ENCODE measurements at regions not wholly inside any gene's neighbourhood (a gene's known extent, or its start where the extent isn't known, plus 50 kb on each side); places are given as distances from the start of the nearest gene placed in this dataset.
"Not testable (repeated sequence)": the region's sequence is repeated elsewhere in the genome, so short reads cannot be mapped to it uniquely, and the experiment has no call there.

DNA sequence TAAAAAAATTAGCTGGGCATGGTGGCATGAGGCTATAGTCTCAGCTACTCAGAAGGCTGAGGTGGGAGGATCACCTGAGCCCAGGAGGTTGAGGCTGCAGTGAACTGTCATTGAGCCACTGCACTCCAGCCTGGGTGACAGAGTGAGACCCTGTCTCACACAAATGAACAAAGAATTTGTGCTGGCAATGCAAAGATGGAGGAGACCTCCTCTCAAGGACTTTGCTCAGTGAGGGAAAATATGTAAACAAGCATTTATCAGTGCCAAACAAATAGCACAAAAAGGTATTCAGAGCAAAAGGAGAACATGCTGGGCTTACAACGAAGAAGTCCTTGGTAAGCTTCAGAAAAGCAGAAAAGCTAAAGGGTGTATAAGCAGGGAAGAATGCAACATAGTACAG is 113.1 kb upstream of the UMPS start:
- no peak for DNase-seq

DNA sequence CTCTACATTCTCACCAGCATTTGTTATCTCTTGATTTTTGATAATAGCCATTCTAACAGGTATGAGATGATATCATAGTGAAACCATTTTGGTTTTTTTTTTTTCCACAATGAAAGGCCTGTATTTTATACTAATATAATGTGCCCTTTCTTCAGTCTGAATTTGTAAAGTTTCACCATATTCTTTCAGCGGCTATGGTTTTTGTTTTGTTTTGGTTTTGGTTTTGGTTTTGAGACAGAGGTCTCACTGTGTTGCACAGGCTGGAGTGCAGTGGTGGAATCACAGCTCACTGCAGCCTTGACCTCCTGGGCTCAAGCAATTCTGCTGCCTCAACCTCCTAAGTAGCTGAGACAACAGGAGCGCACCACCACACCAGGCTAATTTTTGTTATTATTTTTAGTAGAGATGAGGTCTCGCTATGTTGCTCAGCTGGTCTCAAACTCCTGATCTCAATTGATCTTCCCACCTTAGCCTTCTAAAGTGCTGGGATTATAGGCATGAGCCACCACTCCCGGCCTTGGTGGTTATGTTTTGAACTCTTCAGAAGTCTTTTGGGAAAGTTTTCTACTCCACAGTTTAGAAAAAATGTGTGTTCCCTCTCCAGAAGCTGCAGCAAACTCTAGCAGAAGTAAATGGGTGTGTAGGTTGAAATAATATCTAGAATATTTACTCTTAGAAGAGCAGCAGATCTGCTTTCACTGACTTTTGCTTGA is 110.2 kb upstream of the UMPS start:
- DNase-seq: no peak

DNA sequence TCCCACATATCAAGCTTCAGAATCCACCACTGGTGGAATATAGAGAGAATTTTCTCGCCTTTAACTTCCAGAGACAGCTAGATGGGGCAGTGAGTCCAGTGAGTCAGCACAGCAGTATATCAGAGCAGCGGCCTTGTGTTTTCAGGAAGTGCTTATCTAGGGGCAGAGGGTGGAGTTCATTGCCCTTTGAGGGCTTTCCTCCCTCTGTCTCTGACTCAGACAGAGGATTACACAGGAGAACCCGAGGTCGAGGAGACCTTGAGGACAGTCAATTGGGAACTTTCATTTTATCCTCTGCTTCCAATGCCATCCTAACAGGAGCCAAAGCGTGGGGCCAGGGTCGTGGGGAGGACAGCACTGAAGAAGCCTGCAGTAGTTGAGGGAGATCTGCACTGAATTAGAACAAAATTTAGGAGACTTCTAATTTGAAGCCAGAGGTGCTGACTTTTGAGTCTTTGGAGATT is 109.6 kb upstream of the UMPS start:
- no peak for DNase-seq

DNA sequence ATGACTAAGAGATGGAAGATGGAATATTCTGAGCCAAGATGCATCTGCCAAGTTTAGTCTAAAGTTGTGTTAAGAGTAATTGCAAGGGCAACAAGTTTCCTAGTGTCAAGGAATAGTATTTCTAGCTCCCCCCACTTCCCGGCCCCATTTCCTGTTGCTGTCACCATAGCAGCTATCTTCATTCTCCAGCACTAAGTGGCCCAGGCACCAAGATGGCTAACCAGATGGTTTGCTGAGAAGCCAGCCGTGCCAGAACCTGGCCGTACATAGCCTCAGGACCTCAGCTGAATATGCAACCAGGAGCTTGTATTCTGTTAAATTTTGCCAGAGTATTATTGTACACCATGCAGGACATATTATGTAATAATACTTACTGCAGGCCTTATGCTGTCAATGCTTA is 108.8 kb upstream of the UMPS start:
- DNase-seq: no peak

DNA sequence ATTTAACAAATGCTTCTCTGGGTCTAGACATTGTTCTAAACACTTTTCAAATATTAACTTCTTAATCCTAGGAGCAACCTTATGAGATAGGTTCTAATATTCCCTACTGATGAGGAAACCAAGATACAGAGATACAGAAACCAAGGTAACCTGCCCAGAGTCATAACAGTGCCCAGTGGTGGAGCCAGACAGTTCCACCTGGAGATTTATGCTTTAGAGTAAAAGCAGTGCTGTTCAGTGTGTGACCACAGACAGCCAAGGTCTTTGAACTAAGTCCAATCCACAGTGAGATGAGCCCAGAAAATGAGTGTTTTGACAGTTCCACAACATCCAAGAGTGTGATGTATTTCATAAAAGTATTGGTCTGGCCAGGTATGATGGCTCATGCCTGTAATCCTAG is 105.2 kb upstream of the UMPS start:
- DNase-seq: no peak

DNA sequence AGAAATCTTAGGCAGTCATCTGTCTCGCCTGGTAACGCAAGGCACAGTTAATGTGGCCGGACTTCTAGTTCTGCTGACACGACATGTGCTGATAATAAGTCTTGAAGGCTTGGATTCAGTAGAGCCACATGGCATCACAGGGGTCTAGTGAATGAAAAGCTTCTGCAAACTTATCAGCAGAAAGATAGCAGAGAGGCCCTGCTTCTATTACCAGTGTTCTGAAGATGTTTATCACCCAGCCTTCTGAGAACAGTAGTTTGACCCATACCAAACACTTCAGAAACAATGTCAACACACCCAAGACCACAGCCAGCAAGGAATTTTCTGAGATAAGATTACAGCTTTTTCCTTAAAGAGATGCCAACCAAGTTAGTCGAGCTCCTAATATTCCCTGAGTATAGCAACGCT is 102.7 kb upstream of the UMPS start:
- no peak for DNase-seq

GRCh38 chr3:124628863-124629262 is 101.4 kb upstream of the UMPS start:
- no peak for DNase-seq

DNA sequence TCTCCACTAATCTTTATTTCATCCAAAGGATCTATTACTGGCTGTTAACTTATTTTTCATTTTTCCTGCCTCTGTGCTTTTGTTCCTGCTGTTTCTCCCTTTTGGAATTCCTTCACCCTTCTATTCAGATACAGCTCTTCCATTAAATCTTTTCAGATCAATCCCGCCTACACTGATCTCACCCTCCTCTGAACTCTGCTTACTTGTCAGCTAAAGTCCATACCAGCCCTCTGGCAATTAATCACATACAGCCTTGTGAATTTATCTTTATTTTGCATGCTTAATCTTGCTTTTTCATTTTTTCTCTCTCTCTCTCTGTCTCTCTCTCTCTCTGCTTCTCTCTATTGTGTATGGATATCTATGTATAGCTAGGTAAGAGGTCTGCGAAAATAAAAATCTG is 100.8 kb upstream of the UMPS start:
- DNase-seq: no peak

- DNase-seq: no peak
Observed at GRCh38 chr3:124630960-124631359, 99.3 kb upstream of the UMPS start.

DNA sequence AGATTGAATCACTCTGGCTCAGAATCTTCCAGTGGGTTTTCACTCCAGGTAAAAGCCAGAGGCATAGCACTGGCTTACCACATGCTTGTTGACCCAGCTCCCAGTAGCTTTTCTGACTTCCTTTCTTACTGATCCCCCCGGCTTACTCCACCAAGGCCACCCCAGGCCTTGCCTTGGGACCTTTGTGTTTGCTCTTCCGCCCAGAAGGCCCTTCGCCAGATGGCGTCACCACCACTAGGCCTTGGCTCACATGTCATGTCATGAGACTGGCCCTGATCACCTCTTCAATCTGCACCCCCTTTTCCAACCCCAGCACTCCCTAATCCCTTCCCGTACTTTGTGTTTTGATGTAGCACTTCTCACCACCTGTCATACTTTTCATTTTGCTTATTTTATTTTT is 98.5 kb upstream of the UMPS start:
- DNase-seq: no peak

GRCh38 chr3:124632566-124633140 is 97.6 kb upstream of the UMPS start:
- DNase-seq: no peak

DNA sequence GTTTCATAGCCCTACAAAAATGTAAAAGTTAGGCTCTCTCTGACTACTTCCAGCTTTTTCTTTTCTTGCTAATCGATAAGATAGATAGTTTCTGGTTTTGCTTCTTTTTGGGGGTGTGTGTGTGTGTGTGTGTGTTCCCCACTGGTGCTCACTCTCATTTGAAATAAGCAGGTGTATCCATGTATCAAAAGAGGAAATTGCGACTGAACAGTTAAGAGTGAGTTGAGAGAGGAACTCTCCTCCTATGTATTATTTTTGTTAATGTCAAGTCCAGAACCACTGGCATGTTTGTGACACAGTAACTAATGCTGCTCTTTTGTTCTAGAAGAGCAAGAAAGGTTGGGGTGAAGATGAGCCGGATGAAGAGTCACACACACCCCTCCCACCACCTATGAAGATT is 96.7 kb upstream of the UMPS start:
- no peak for DNase-seq

DNA sequence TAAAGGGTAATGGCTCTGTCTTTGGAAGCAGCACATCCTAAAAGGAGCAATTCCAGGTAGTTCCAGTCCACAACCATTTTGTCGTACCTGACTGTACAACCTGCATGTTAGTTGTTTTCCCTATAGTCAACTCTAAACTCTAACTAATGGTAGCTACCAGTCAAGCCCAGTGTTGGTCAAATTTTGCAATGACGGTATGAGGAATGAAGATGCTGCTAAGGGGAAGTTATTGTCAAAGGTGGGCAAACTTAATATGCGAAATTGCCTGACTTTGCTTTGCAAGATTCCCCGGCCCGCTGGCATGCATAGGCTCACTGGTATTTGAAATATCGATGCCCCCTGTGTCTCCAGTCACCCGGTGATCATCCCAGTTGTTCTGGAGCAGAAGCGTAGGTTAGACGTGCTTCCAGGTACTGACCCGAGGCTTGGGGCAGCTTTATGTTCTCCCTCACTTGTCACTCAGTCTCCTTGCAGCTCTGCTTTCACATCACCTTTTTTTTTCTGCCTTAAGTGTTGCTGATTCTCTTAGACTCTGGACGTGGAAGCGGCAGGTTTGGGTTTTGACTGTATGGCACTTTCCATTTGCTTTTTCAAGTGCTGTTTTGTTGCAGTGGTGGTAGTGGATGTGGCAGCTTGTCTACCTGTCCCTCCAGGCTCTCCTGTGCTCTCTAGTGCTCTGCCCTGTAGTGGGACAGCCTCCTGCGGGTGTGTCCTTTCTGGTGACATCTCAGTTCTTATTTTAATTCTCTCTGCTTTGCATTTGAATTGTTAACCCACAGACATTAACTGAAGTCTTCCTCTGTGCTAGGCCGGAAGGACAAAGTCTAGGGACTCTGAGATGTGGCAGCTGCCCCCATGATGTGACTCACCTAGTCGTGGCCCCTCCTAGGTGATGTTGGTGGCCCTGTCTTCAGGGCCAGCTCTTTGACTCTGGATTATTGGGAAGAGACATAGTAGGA is 95.8 kb upstream of the UMPS start:
- DNase-seq: no peak

- no peak for DNase-seq
Observed at GRCh38 chr3:124635169-124635539, 95.1 kb upstream of the UMPS start.

GRCh38 chr3:124636101-124636862 is 94.0 kb upstream of the UMPS start:
- no peak for DNase-seq

GRCh38 chr3:124636863-124637296 is 93.4 kb upstream of the UMPS start:
- no peak for DNase-seq

DNA sequence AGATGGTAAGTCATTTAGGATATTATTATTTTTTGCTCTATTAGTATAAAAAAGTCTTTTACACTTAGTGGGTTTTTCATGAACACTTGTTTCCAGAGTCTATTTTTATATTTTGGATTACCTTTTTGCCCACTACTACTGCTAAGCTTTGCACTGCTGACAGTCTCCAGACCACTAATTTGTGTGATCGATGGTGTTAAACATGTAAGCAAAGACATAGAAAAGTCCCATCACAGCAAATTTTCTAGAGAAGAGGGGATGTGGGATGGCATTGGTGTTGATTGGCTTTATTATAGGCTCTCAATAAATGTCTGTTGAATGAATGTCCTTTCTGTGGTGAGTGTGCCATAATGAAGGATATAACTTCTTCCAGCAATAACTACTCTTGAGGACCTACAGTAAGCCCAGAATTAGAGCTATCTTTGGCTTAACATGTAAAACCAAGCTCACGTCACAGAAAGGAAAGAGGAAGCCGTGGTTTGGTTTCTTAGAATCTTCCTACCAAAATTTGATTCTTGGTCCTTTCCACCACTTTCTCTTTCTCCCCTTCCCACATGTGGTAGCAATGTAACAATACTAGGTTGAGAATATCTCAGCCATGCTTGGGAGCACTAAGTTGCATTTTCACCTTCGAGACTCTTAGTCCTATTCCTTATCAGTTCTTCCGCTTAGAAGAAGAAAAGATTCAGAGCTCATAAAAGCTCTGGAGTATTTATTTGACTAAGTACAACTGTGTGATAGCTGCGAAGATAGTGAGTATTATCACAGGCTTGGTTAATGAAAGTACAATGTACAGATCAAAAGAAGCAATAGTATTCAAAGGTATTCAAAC is 90.6 kb upstream of the UMPS start:
- DNase-seq: no peak

GRCh38 chr3:124640635-124641306 is 89.5 kb upstream of the UMPS start:
- DNase-seq: no peak

GRCh38 chr3:124643453-124643852 is 86.8 kb upstream of the UMPS start:
- no peak for DNase-seq

DNA sequence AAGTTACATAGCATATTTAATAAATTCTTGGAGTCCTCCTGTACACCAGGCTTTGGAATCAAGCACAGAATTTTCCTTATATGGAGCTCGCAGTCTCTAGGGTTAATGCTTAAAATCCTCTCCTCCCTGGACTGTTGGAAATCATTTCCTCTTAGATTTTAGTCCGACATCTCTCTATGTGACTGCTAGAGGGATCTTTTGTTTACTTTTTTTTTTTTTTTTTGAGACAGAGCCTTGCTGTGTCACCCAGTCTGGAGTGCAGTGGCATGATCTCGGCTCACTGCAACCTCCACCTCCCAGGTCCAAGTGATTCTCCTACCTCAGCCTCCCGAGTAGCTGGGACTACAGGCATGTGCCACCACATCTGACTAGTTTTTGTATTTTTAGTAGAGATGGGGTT is 84.1 kb upstream of the UMPS start:
- DNase-seq: not testable (repeated sequence)

- DNase-seq: no peak
Observed at GRCh38 chr3:124648551-124648950, 81.7 kb upstream of the UMPS start.

DNA sequence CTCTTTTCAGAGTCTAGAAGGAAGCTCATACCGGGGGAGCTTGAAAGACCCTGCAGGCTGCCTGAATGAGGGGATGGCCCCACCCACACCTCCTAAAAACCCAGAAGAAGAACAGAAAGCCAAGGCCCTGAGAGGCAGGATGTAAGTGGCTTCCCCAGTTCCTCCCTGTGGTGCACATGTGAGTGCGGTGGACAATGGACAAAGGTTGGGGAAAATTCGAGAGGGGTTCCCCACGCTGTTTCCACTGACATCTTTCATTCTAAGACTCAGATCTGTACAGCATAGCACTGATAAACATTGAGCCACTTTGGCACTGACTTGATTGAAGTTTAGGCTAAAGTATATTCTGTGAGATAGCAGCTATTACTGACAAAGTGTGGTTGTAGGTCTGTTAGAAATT is 79.5 kb upstream of the UMPS start:
- no peak for DNase-seq
